Ovary (tissue), 7 donors: ENCODE measurements at regions not wholly inside any gene's neighbourhood (a gene's known extent, or its start where the extent isn't known, plus 50 kb on each side); places are given as distances from the start of the nearest gene placed in this dataset.

Experiments used
- DNase-seq, 5 donors: peaks; one replicate each; pipeline ENCODE4 v3.0.0-alpha.2; 2019 to 2020
- H3K27ac ChIP-seq, 2 donors: fragments of 200-600 bp; one replicate each; pipeline versions ENCODE4 v1.5.1 to v1.8.0; 2019 to 2022
- H3K27me3 ChIP-seq: fragments of 200-600 bp; one replicate; pipeline ENCODE4 v1.8.0; 2022
- H3K36me3 ChIP-seq: fragments of 200-600 bp; sonication (generic); one replicate; pipeline ENCODE4 v1.5.1; 2019
- H3K4me1 ChIP-seq: one replicate; pipeline ENCODE4 v1.8.1; 2013; ENCODE audit warnings: mild to moderate bottlenecking, moderate library complexity; ENCODE audit not compliant: insufficient read depth
- H3K4me3 ChIP-seq: fragments of 200-600 bp; sonication (generic); one replicate; pipeline ENCODE4 v1.5.1; 2017
- H3K9me3 ChIP-seq, 2 donors: fragments of 200-600 bp in 1 of 2; sonication (generic) in 1 of 2; one replicate each; pipeline versions ENCODE4 v1.5.1 to v1.8.1; 2013 to 2019; ENCODE audit warnings: mild to moderate bottlenecking in 1 of 2, moderate library complexity in 1 of 2
- CTCF ChIP-seq, 3 donors: fragments of 450-650 bp in 2 of 3; fragments of 200-600 bp in 1 of 3; IDR thresholded peaks; one replicate each; pipeline versions ENCODE4 v1.5.1 to v1.8.0; 2016 to 2022; ENCODE audit warnings: antibody characterized with exemption in 3 of 3, mild to moderate bottlenecking in 1 of 3
- EP300 ChIP-seq: sonication (generic); formaldehyde crosslinking; IDR thresholded peaks from one replicate; pipeline ENCODE4 v1.6.1; 2017; ENCODE audit warnings: antibody characterized with exemption
- POLR2A ChIP-seq: fragments of 450-650 bp; IDR thresholded peaks from one replicate; pipeline ENCODE4 v1.6.1; 2017; ENCODE audit warnings: antibody characterized with exemption, mild to moderate bottlenecking, moderate library complexity
- WGBS, 3 donors: extraction: QIAGEN DNeasy Blood & Tissue Kit in 1 of 3; methylation state at CpG; one replicate each; pipeline versions ENCODE4 v1.1.5 to v1.1.7; 2013 to 2017; 5-methylcytosine and 5-hydroxymethylcytosine counted together
- intact Hi-C, 4 donors: fragments of 100-400 bp; cut with DNase I; formaldehyde crosslinking; loops; one replicate each; pipeline versions ENCODE4 v1.11.0 to v1.15.1; 2022 to 2023
- donor health status: DM: no; HTN: no; CAD: no; lungs with moderate emphysema.
- donor health status: DM: no; HTN: no; CAD: no.
- donor health status: Bipolar disorder and iron deficiency.
- donor health status: DM: no; HTN: no; CAD: no.
- donor health status: DM: yes; HTN: yes; CAD: no.

- Histone ChIP-seq H3K27ac (no peak overlapping the region), H3K27me3 (no peaks in the 10 kb centered on the region), H3K36me3 (no peaks in the 10 kb centered on the region), H3K4me3 (no peak overlapping the region), H3K9me3 (no peaks in the 10 kb centered on the region), H3K4me1 (no peaks in the 10 kb centered on the region)
- no peak for TF ChIP-seq CTCF (IDR thresholded peaks at IDR 0.05)
- TF ChIP-seq EP300 = no peak
- TF ChIP-seq POLR2A = no peak
- intact Hi-C loops = no loop called here
- no peak for DNase-seq
- 2 to 15% (median 10%) methylated on average over 1 of the region's 1 CpG for WGBS, 3 donors
Measured at GRCh38 chr1:87867626-87868025, 538.9 kb downstream of the LMO4 start.

- intact Hi-C loops = no loop called here
- no peak for TF ChIP-seq CTCF (IDR thresholded peaks at IDR 0.05)
- no peak for TF ChIP-seq EP300
- TF ChIP-seq POLR2A = no peak
- DNase-seq = no peak
- Histone ChIP-seq H3K36me3 (no peaks in the 10 kb centered on the region), H3K4me3 (no peak overlapping the region), H3K9me3 (no peaks in the 10 kb centered on the region), H3K4me1 (no peaks in the 10 kb centered on the region), H3K27ac (no peak overlapping the region), H3K27me3 (no peaks in the 10 kb centered on the region)
- WGBS, 3 donors = 91 to 95% (median 93%) methylated on average over 1 of the region's 1 CpG
Measured at GRCh38 chr1:87869567-87869966, 540.9 kb downstream of the LMO4 start.

- H3K4me3 ChIP-seq = no peak overlapping the region
- DNase-seq = no peak
- TF ChIP-seq CTCF (IDR thresholded peaks at IDR 0.05) = no peak
- no peak for TF ChIP-seq EP300
- no peak for TF ChIP-seq POLR2A
- no peaks in the 10 kb centered on the region for H3K36me3 ChIP-seq
- no peaks in the 10 kb centered on the region for H3K9me3 ChIP-seq
- no peaks in the 10 kb centered on the region for H3K27me3 ChIP-seq
- H3K4me1 ChIP-seq = no peaks in the 10 kb centered on the region
- intact Hi-C loops = no loop called here
- H3K27ac ChIP-seq = no peak overlapping the region
- WGBS, 3 donors = 85 to 98% (median 91%) methylated on average over 2 of the region's 2 CpGs
Measured at GRCh38 chr1:87872189-87872588, 543.5 kb downstream of the LMO4 start.

GRCh38 chr1:87872692-87873091 is 544.0 kb downstream of the LMO4 start:
- Histone ChIP-seq H3K4me1 (no peaks in the 10 kb centered on the region), H3K9me3 (no peaks in the 10 kb centered on the region), H3K36me3 (no peaks in the 10 kb centered on the region), H3K27ac (no peak overlapping the region), H3K4me3 (no peak overlapping the region), H3K27me3 (no peaks in the 10 kb centered on the region)
- intact Hi-C loops = no loop called here
- TF ChIP-seq POLR2A = no peak
- TF ChIP-seq EP300 = no peak
- no peak for TF ChIP-seq CTCF (IDR thresholded peaks at IDR 0.05)
- WGBS, 3 donors = 87 to 90% (median 90%) methylated on average over 3 of the region's 3 CpGs
- no peak for DNase-seq

- Histone ChIP-seq H3K4me1 (peaks cover 3% of the 10 kb centered on the region), H3K27me3 (no peaks in the 10 kb centered on the region), H3K27ac (no peak overlapping the region), H3K36me3 (no peaks in the 10 kb centered on the region), H3K9me3 (no peaks in the 10 kb centered on the region), H3K4me3 (no peak overlapping the region)
- intact Hi-C loops = no loop called here
- DNase-seq = no peak
- TF ChIP-seq CTCF (IDR thresholded peaks at IDR 0.05) (no peak), EP300 (no peak), POLR2A (no peak)
Measured at GRCh38 chr1:87878873-87879272, 550.2 kb downstream of the LMO4 start.
